K562 (cell line): ENCODE measurements at regions not wholly inside any gene's neighbourhood (a gene's known extent, or its start where the extent isn't known, plus 50 kb on each side); places are given as distances from the start of the nearest gene placed in this dataset.

ENCODE experiments used
- ATAC-seq: fragments of 200-7000 bp; cut with Tn5 transposase; 3 replicates; pipeline ENCODE4 v1.9.1; 2020; ENCODE audit warnings: moderate library complexity
- BruUV-seq: library from RNA; stranded (reverse); fragments of 400-500 nt; replicated peaks from 2 replicates; lab custom pipeline; 2021; lab: Mats Ljungman, UMichigan
- CTCF ChIA-PET: fragments of 300-600 bp; formaldehyde crosslinking; extraction: SDS; loops from one replicate; lab custom pipeline; 2021; ENCODE audit warnings: low intra/inter-chr PET ratio; lab: Yijun Ruan, JAX
- POLR2A ChIA-PET: fragments of 300-600, 350-650 bp; sonication (Branson Sonifier 250); formaldehyde crosslinking; extraction: SDS; loops from one replicate; lab custom pipeline; 2021; ENCODE audit warnings: antibody characterized with exemption, inconsistent platforms; lab: Yijun Ruan, JAX
- DNase-seq, 4 experiments: peaks; one replicate each; pipeline versions ENCODE4 v3.0.0 to v3.0.0-alpha.2; 2011 to 2018; ENCODE audit warnings: low spot score in 3 of 4, mixed read lengths in 3 of 4; ENCODE audit errors: extremely low read depth in 1 of 4
- FAIRE-seq: peaks from 2 replicates; lab custom pipeline; 2011; peaks lifted over from hg19 to GRCh38; lab: Jason Lieb, UNC
- H2AFZ ChIP-seq: 2 replicates; pipeline ENCODE4 v1.6.0; 2011; ENCODE audit warnings: low read depth, low read length, control low read depth, inconsistent platforms
- H3K27ac ChIP-seq: fragments of 200-600 bp; 3 replicates; pipeline ENCODE4 v1.8.0; 2011; ENCODE audit warnings: low read depth, mild to moderate bottlenecking, control low read depth, inconsistent platforms, low read length, moderate library complexity, mixed read lengths; ENCODE audit errors: extremely low read depth
- H3K27me3 ChIP-seq, 2 experiments: fragments of 300-600 bp in 1 of 2; 2 replicates in 1 of 2; 3 replicates in 1 of 2; pipeline versions ENCODE4 v1.6.0 to v1.8.0; 2011; ENCODE audit warnings: inconsistent platforms in 2 of 2, low read length in 2 of 2, mild to moderate bottlenecking in 1 of 2, mixed read lengths in 1 of 2, moderate library complexity in 1 of 2; ENCODE audit not compliant: control insufficient read depth in 2 of 2, insufficient read depth in 2 of 2
- H3K36me3 ChIP-seq: fragments of 300-600 bp; 3 replicates; pipeline ENCODE4 v1.8.0; 2011; ENCODE audit warnings: mild to moderate bottlenecking, low read length, inconsistent platforms; ENCODE audit not compliant: control insufficient read depth, insufficient read depth
- H3K4me1 ChIP-seq, 2 experiments: fragments of 200-600 bp in 1 of 2; replicated peaks in 1 of 2; 2 replicates in 1 of 2; 3 replicates in 1 of 2; pipeline versions ENCODE4 v1.5.1 to v1.8.0; 2011; ENCODE audit warnings: inconsistent platforms in 2 of 2, low read length in 2 of 2, mild to moderate bottlenecking in 1 of 2, mixed read lengths in 1 of 2, moderate library complexity in 1 of 2; ENCODE audit not compliant: control insufficient read depth in 2 of 2, insufficient read depth in 2 of 2
- H3K4me2 ChIP-seq: 2 replicates; pipeline ENCODE4 v1.6.1; 2011; ENCODE audit warnings: low read length, control low read depth, inconsistent platforms, mixed read lengths; ENCODE audit not compliant: insufficient read depth
- H3K4me3 ChIP-seq: fragments of 200-600 bp; sonication (generic), shearing (Covaris generic); 2 replicates; pipeline ENCODE4 v1.5.1; 2016; ENCODE audit warnings: control low read depth, inconsistent platforms
- H3K79me2 ChIP-seq: fragments of 200-600 bp; 3 replicates; pipeline ENCODE4 v1.8.0; 2011; ENCODE audit warnings: low read length, inconsistent platforms; ENCODE audit not compliant: control insufficient read depth, insufficient read depth
- H3K9ac ChIP-seq, 2 experiments: 2 replicates each; pipeline versions ENCODE4 v1.6.0 to v1.6.1; 2011; ENCODE audit warnings: low read depth in 2 of 2, low read length in 2 of 2, control low read depth in 1 of 2, inconsistent platforms in 1 of 2, mild to moderate bottlenecking in 1 of 2, mixed read lengths in 1 of 2; ENCODE audit not compliant: insufficient read depth in 1 of 2
- H3K9me1 ChIP-seq: one replicate; pipeline ENCODE4 v1.6.0; 2011; ENCODE audit warnings: inconsistent platforms, mild to moderate bottlenecking, low read length, moderate library complexity; ENCODE audit not compliant: control insufficient read depth, insufficient read depth
- H3K9me3 ChIP-seq: replicated peaks from 2 replicates; pipeline ENCODE4 v1.5.1; 2011; ENCODE audit warnings: low read depth, low read length, inconsistent platforms; ENCODE audit not compliant: control insufficient read depth, insufficient read depth
- H4K20me1 ChIP-seq: replicated peaks from 2 replicates; pipeline ENCODE4 v1.6.1; 2011; ENCODE audit warnings: low read length, inconsistent platforms, mixed read lengths; ENCODE audit not compliant: control insufficient read depth, insufficient read depth
- ELF2 ChIP-seq: fragments of 250-450 bp; sonication (Bioruptor Pico); IDR thresholded peaks from 2 replicates; pipeline ENCODE4 v1.5.0; 2021; ENCODE audit warnings: mild to moderate bottlenecking
- NFIX ChIP-seq: fragments of 250-450 bp; sonication (Bioruptor Pico); IDR thresholded peaks from 2 replicates; pipeline ENCODE4 v1.4.0; 2020; ENCODE audit warnings: low read depth, mild to moderate bottlenecking, moderate library complexity
- RBM22 ChIP-seq: fragments of 200-400 bp; formaldehyde crosslinking; IDR thresholded peaks from 2 replicates; pipeline ENCODE4 v1.6.1; 2018; ENCODE audit warnings: low read length, low read depth; ENCODE audit not compliant: poor library complexity, severe bottlenecking
- SREBF1 ChIP-seq: fragments of 150-350 bp; IDR thresholded peaks from 2 replicates; pipeline ENCODE4 v1.6.1; 2014; ENCODE audit warnings: antibody characterized with exemption, low read depth, low read length, borderline replicate concordance
- XRCC4 ChIP-seq: IDR thresholded peaks from one replicate; pipeline ENCODE4 v1.6.1; 2011; ENCODE audit not compliant: insufficient read depth, insufficient read length; ENCODE audit errors: extremely low read depth
- WGBS: fragments of 100-300 bp; shearing (Covaris generic); methylation state at CpG from one replicate; pipeline ENCODE4 v1.1.6; 2016; ENCODE audit warnings: low coverage, mixed read lengths; ENCODE audit not compliant: insufficient coverage; ENCODE audit errors: missing lambda C conversion rate; 5-methylcytosine and 5-hydroxymethylcytosine counted together
- in situ Hi-C: fragments of 300-500 bp; cut with MboI; formaldehyde crosslinking; loops from 4 replicates; pipeline ENCODE4 v1.15.0; 2018; ENCODE audit warnings: inconsistent platforms, mixed read lengths
- intact Hi-C: fragments of 100-400 bp; cut with micrococcal nuclease; formaldehyde crosslinking; loops from 2 replicates; pipeline ENCODE4 v1.14.2; 2022
- TF ChIP-seq, protein P1 (sequence below): fragments of 250-450 bp; sonication (Bioruptor Pico); IDR thresholded peaks from 2 replicates; pipeline ENCODE4 v1.6.1; 2021; ENCODE audit warnings: mild to moderate bottlenecking

DNA sequence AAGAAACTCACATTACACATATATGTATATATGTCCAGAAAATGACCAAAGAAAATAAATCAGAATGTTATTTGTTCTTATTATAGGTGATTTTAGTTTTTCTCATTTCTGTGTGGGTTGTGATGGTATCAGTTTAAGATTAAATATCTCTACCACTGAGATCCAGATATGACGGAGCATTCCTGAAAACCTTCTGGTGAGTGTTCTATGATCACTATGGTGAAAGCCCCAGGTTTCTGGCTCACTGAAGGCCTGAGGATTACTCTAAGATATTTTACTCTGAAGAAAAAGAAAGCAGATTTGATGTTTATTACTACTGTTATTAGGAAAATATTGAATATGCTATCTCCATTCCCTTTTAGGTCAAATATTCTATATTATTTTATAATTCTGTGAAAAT, 62.8 kb upstream of the L3MBTL3 start:
- Histone ChIP-seq H3K36me3 (no peaks in the 10 kb centered on the region), H4K20me1 (no peaks in the 10 kb centered on the region), H3K9me1 (no peaks in the 10 kb centered on the region), H2AFZ (no peak overlapping the region), H3K4me1 (peaks cover 0 to 4% of the 10 kb centered on the region in 2 experiments; a peak in 1 of 5 replicates), H3K9me3 (no peaks in the 10 kb centered on the region), H3K4me2 (no peak overlapping the region), H3K27ac (no peak overlapping the region), H3K9ac (no peak overlapping the region), H3K79me2 (no peaks in the 10 kb centered on the region), H3K4me3 (no peak overlapping the region), H3K27me3 (peaks cover 0 to 17% of the 10 kb centered on the region in 2 experiments; a peak in 3 of 5 replicates)
- POLR2A ChIA-PET: no interaction called here
- no peak for DNase-seq
- no peak for TF ChIP-seq RBM22
- no peak for TF ChIP-seq SREBF1
- no peak for TF ChIP-seq XRCC4
- no peak for TF ChIP-seq NFIX (CRISPR knock-in tag)
- TF ChIP-seq ELF2 (CRISPR knock-in tag): no peak
- TF ChIP-seq, protein P1, sequence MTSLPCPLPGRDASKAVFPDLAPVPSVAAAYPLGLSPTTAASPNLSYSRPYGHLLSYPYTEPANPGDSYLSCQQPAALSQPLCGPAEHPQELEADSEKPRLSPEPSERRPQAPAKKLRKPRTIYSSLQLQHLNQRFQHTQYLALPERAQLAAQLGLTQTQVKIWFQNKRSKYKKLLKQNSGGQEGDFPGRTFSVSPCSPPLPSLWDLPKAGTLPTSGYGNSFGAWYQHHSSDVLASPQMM (CRISPR knock-in tag): no peak
- in situ Hi-C loops (no loop called here), intact Hi-C loops (loop anchor here (5.0 kb wide), 1 partner anchor 62 kb away; the partner anchor contains the start of gene L3MBTL3)
- no TSS peak for BruUV-seq
- CTCF ChIA-PET: no interaction called here
- no peak for ATAC-seq
- WGBS: 29% methylated on average over 1 of the region's 1 CpG
- FAIRE-seq: no peak
